PC-3 (cell line): ENCODE measurements at regions not wholly inside any gene's neighbourhood (a gene's known extent, or its start where the extent isn't known, plus 50 kb on each side); places are given as distances from the start of the nearest gene placed in this dataset.

Experiments used
- ATAC-seq: fragments of 200-7000 bp; cut with Tn5 transposase; 2 replicates; pipeline ENCODE4 v1.9.1; 2020; ENCODE audit warnings: mild to moderate bottlenecking, moderate library complexity
- BruUV-seq: library from RNA; stranded (reverse); fragments of 400-500 nt; replicated peaks from 2 replicates; lab custom pipeline; 2021; lab: Mats Ljungman, UMichigan
- CTCF ChIA-PET: fragments of 300-600 bp; sonication (Branson Sonifier 250); formaldehyde crosslinking; loops from one replicate; lab custom pipeline; 2022; ENCODE audit warnings: antibody characterized with exemption; lab: Charles Lee
- POLR2A ChIA-PET: fragments of 300-600 bp; sonication (Branson Sonifier 250); formaldehyde crosslinking; loops from one replicate; lab custom pipeline; 2022; ENCODE audit warnings: antibody characterized with exemption; ENCODE audit not compliant: unreplicated experiment; lab: Charles Lee
- DNase-seq: peaks from one replicate; pipeline ENCODE4 v3.0.0-alpha.2; 2015
- H2AFZ ChIP-seq: fragments of 300-600 bp; sonication (generic); 2 replicates; pipeline ENCODE4 v1.6.0; 2016; ENCODE audit warnings: antibody characterized with exemption, low read length
- H3F3A ChIP-seq: fragments of 300-600 bp; sonication (generic); one replicate; pipeline ENCODE4 v1.6.0; 2017; ENCODE audit warnings: antibody characterized with exemption, low read length, control low read depth, mild to moderate bottlenecking; ENCODE audit not compliant: unreplicated experiment
- H3K27ac ChIP-seq: fragments of 300-600 bp; sonication (generic); 2 replicates; pipeline ENCODE4 v1.5.1; 2016; ENCODE audit warnings: mild to moderate bottlenecking, low read length
- H3K27me3 ChIP-seq: fragments of 300-600 bp; sonication (generic); 2 replicates; pipeline ENCODE4 v1.6.1; 2016; ENCODE audit warnings: low read length, mixed read lengths
- H3K36me3 ChIP-seq: fragments of 300-600 bp; sonication (generic); 2 replicates; pipeline ENCODE4 v1.6.1; 2016; ENCODE audit warnings: low read depth, mixed run types, low read length, mixed read lengths
- H3K4me1 ChIP-seq: fragments of 300-600 bp; sonication (generic); 2 replicates; pipeline ENCODE4 v1.5.1; 2016; ENCODE audit warnings: low read length; ENCODE audit not compliant: insufficient read depth
- H3K4me2 ChIP-seq: fragments of 300-600 bp; sonication (generic); 2 replicates; pipeline ENCODE4 v1.6.0; 2016; ENCODE audit warnings: low read length
- H3K4me3 ChIP-seq: fragments of 300-600 bp; sonication (generic); 2 replicates; pipeline ENCODE4 v1.5.1; 2016; ENCODE audit warnings: mild to moderate bottlenecking, low read length, mixed read lengths
- H3K79me2 ChIP-seq: fragments of 300-600 bp; sonication (generic); 2 replicates; pipeline ENCODE4 v1.6.1; 2017; ENCODE audit warnings: low read length, mixed read lengths
- H3K9ac ChIP-seq: fragments of 300-600 bp; sonication (generic); 2 replicates; pipeline ENCODE4 v1.6.0; 2016; ENCODE audit warnings: mild to moderate bottlenecking, low read length
- H3K9me2 ChIP-seq: fragments of 300-600 bp; sonication (generic); replicated peaks from 2 replicates; pipeline ENCODE4 v1.6.1; 2016; ENCODE audit warnings: mixed run types, low read length, mixed read lengths
- H3K9me3 ChIP-seq: fragments of 300-600 bp; sonication (generic); 2 replicates; pipeline ENCODE4 v1.6.1; 2016; ENCODE audit warnings: low read length, mixed read lengths
- H4K20me1 ChIP-seq: fragments of 300-600 bp; sonication (generic); 2 replicates; pipeline ENCODE4 v1.6.1; 2016; ENCODE audit warnings: low read length, mixed read lengths
- CTCF ChIP-seq: fragments of 300-600 bp; sonication (generic); conservative IDR thresholded peaks from 2 replicates; pipeline ENCODE4 v1.5.1; 2017; ENCODE audit warnings: antibody characterized with exemption, low read depth, mild to moderate bottlenecking, low read length
- EZH2 ChIP-seq: fragments of 300-600 bp; sonication (generic); IDR thresholded peaks from one replicate; pipeline ENCODE4 v1.6.1; 2017; ENCODE audit warnings: antibody characterized with exemption, mild to moderate bottlenecking, low read length; ENCODE audit not compliant: unreplicated experiment
- EZH2phosphoT487 ChIP-seq: fragments of 300-600 bp; sonication (generic); IDR thresholded peaks from 2 replicates; pipeline ENCODE4 v1.6.1; 2018; ENCODE audit warnings: mild to moderate bottlenecking, antibody characterized with exemption, low read length, borderline replicate concordance
- intact Hi-C: fragments of 100-400 bp; cut with micrococcal nuclease; formaldehyde crosslinking; loops from 2 replicates; pipeline ENCODE4 v1.9.0; 2023

GRCh38 chr1:22364764-22365163 is 86.9 kb upstream of the ZBTB40 start:
- BruUV-seq = no TSS peak
- Histone ChIP-seq H3K9me3 (no peaks in the 10 kb centered on the region), H3K9ac (no peak overlapping the region), H3K9me2 (no peaks in the 10 kb centered on the region), H2AFZ (no peak overlapping the region), H3K27me3 (peaks cover 47% of the 10 kb centered on the region), H4K20me1 (no peaks in the 10 kb centered on the region), H3F3A (no peaks in the 10 kb centered on the region), H3K79me2 (no peaks in the 10 kb centered on the region), H3K36me3 (no peaks in the 10 kb centered on the region), H3K4me1 (no peaks in the 10 kb centered on the region), H3K4me2 (no peak overlapping the region), H3K4me3 (no peak overlapping the region), H3K27ac (no peak overlapping the region)
- no peak for DNase-seq
- POLR2A ChIA-PET = no interaction called here
- TF ChIP-seq EZH2 (no peak), EZH2phosphoT487 (no peak), CTCF (no peak)
- CTCF ChIA-PET = no interaction called here
- intact Hi-C loops = no loop called here
- no peak for ATAC-seq

GRCh38 chr1:22365331-22366295 is 86.0 kb upstream of the ZBTB40 start:
- CTCF ChIA-PET = no interaction called here
- H3K4me2 ChIP-seq = no peak overlapping the region
- H3K27me3 ChIP-seq = peaks cover 44% of the 10 kb centered on the region

More at GRCh38 chr1:22365331-22366295, 86.0 kb upstream of the ZBTB40 start:
- Histone ChIP-seq H3K27ac (no peak overlapping the region), H3K9ac (no peak overlapping the region), H4K20me1 (no peaks in the 10 kb centered on the region), H3K9me2 (no peaks in the 10 kb centered on the region), H3K4me3 (no peak overlapping the region), H3F3A (no peaks in the 10 kb centered on the region), H2AFZ (no peak overlapping the region), H3K4me1 (no peaks in the 10 kb centered on the region), H3K36me3 (no peaks in the 10 kb centered on the region), H3K79me2 (no peaks in the 10 kb centered on the region), H3K9me3 (no peaks in the 10 kb centered on the region)
- intact Hi-C loops = no loop called here
- BruUV-seq = no TSS peak
- no peak for TF ChIP-seq EZH2phosphoT487
- TF ChIP-seq EZH2 = no peak
- no peak for TF ChIP-seq CTCF
- DNase-seq (no peak), ATAC-seq (no peak)
- POLR2A ChIA-PET = no interaction called here
